HUES64 (cell line): ENCODE measurements at regions not wholly inside any gene's neighbourhood (a gene's known extent, or its start where the extent isn't known, plus 50 kb on each side); places are given as distances from the start of the nearest gene placed in this dataset.

ENCODE experiments used
- H3K27ac ChIP-seq: 2 replicates; pipeline ENCODE4 v1.7.0; 2013; ENCODE audit warnings: low read depth, low read length, inconsistent platforms
- H3K27me3 ChIP-seq: 2 replicates; pipeline ENCODE4 v1.6.1; 2013; ENCODE audit warnings: mild to moderate bottlenecking, low read length; ENCODE audit not compliant: insufficient read depth
- H3K36me3 ChIP-seq: 2 replicates; pipeline ENCODE4 v1.6.1; 2013; ENCODE audit warnings: mild to moderate bottlenecking, low read length; ENCODE audit not compliant: insufficient read depth
- H3K4me1 ChIP-seq: 2 replicates; pipeline ENCODE4 v1.6.1; 2013; ENCODE audit warnings: mild to moderate bottlenecking, low read length, moderate library complexity; ENCODE audit not compliant: insufficient read depth
- H3K4me3 ChIP-seq: 2 replicates; pipeline ENCODE4 v1.5.1; 2013; ENCODE audit warnings: mild to moderate bottlenecking, low read length, moderate library complexity
- H3K9ac ChIP-seq: 2 replicates; pipeline ENCODE4 v1.6.1; 2013; ENCODE audit warnings: mild to moderate bottlenecking, low read depth, low read length
- H3K9me3 ChIP-seq: 2 replicates; pipeline ENCODE4 v1.6.1; 2013; ENCODE audit warnings: low read depth, low read length; ENCODE audit not compliant: insufficient read depth
- WGBS: fragments of 150-250, 120-280 bp; methylation state at CpG from one replicate; pipeline ENCODE4 v1.1.7; 2013; ENCODE audit warnings: missing lambda C conversion rate; 5-methylcytosine and 5-hydroxymethylcytosine counted together

DNA sequence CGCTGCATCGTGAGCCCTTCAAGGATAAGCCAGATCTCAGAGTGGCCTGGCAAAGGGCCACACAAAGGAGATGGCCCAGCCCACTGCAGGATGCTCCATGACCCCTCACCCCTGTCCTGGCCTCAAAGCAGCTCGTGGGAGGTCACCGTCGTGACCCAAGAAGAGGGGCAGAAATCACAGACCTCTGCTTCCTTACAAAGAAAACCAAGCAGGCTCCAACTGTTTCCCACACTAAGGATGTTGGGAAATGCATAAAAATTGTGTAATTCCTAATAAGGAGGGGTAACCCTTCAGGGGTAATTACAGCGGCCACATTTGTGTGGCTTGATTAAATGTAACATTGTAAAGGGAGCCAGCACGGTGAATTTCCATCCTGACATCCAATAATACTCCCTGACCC, 102.3 kb downstream of the BOD1L2 start:
- Histone ChIP-seq H3K4me1 (no peaks in the 10 kb centered on the region), H3K9ac (no peak overlapping the region), H3K27me3 (no peaks in the 10 kb centered on the region), H3K27ac (no peak overlapping the region), H3K4me3 (no peak overlapping the region), H3K9me3 (no peaks in the 10 kb centered on the region), H3K36me3 (no peaks in the 10 kb centered on the region)
- 73% methylated on average over 6 of the region's 7 CpGs for WGBS

GRCh38 chr18:57249883-57250282, 102.5 kb upstream of the ST8SIA3 start:
- Histone ChIP-seq H3K4me1 (no peaks in the 10 kb centered on the region), H3K4me3 (no peak overlapping the region), H3K27ac (no peak overlapping the region), H3K9ac (no peak overlapping the region), H3K27me3 (no peaks in the 10 kb centered on the region), H3K9me3 (no peaks in the 10 kb centered on the region), H3K36me3 (no peaks in the 10 kb centered on the region)
- 96% methylated on average over 3 of the region's 3 CpGs for WGBS

GRCh38 chr18:57251747-57252146, 100.6 kb upstream of the ST8SIA3 start:
- Histone ChIP-seq H3K27me3 (no peaks in the 10 kb centered on the region), H3K9ac (no peak overlapping the region)
- WGBS, result 96% methylated on average over 3 of the region's 3 CpGs

DNA sequence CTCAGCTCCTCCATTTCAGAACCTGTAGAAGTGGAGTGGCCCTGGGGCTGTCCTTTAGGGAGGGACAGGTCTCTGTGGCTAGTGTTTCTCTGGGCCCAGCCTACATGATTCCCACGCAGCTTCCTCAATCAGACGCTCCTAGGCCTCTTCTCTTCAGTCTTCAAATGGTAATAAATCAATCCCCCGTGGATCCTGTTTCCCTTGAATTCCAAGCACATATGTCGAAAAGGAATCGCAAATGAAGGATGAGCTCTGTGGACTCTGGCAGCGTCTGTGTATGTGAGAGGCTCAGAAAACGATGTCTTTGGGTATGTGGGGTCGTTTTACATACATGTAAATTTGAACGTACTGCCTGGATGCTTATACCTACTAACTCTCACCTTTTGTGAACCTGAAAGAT, 98.5 kb upstream of the ST8SIA3 start:
- Histone ChIP-seq H3K4me3 (no peak overlapping the region), H3K27ac (no peak overlapping the region), H3K27me3 (no peaks in the 10 kb centered on the region), H3K9ac (no peak overlapping the region), H3K4me1 (no peaks in the 10 kb centered on the region), H3K9me3 (no peaks in the 10 kb centered on the region), H3K36me3 (no peaks in the 10 kb centered on the region)
- 91% methylated on average over 7 of the region's 9 CpGs for WGBS

More at GRCh38 chr18:57251747-57252146, 100.6 kb upstream of the ST8SIA3 start:
- no peaks in the 10 kb centered on the region for H3K36me3 ChIP-seq
- no peak overlapping the region for H3K4me3 ChIP-seq
- H3K9me3 ChIP-seq, result no peaks in the 10 kb centered on the region
- H3K27ac ChIP-seq, result no peak overlapping the region
- no peaks in the 10 kb centered on the region for H3K4me1 ChIP-seq

GRCh38 chr18:57258131-57258777, 94.1 kb upstream of the ST8SIA3 start:
- no peak overlapping the region for H3K27ac ChIP-seq
- WGBS, result 76% methylated on average over 6 of the region's 6 CpGs
- H3K9ac ChIP-seq, result no peak overlapping the region
- H3K4me1 ChIP-seq, result no peaks in the 10 kb centered on the region
- no peaks in the 10 kb centered on the region for H3K9me3 ChIP-seq
- H3K36me3 ChIP-seq, result no peaks in the 10 kb centered on the region
- H3K27me3 ChIP-seq, result no peaks in the 10 kb centered on the region
- H3K4me3 ChIP-seq, result no peak overlapping the region

GRCh38 chr18:57267368-57267925, 84.9 kb upstream of the ST8SIA3 start:
- H3K9ac ChIP-seq, result no peak overlapping the region
- no peaks in the 10 kb centered on the region for H3K36me3 ChIP-seq
- no peaks in the 10 kb centered on the region for H3K9me3 ChIP-seq
- no peak overlapping the region for H3K4me3 ChIP-seq
- no peak overlapping the region for H3K27ac ChIP-seq
- WGBS, result 66% methylated on average over 4 of the region's 4 CpGs
- no peaks in the 10 kb centered on the region for H3K4me1 ChIP-seq
- no peaks in the 10 kb centered on the region for H3K27me3 ChIP-seq

DNA sequence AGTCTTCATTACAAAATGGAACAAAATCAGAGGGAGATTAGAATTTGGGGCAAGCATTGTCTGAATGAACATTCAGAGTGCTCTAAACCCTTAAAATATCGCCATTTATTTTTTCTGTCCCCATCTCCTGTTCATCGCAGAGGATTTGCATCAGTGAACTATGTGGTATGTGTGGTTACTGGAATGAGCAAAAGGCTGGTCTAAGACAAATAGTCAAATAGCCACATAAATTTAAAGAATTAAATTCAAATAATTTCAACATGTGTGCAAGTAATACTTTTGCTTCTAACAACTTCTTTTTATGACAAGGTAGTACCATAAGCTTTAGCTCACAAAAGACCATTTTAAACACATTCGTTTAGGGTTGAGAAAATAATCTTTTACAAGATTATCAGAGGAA, 82.6 kb upstream of the ST8SIA3 start:
- H3K9me3 ChIP-seq, result no peaks in the 10 kb centered on the region
- H3K4me1 ChIP-seq, result no peaks in the 10 kb centered on the region
- no peak overlapping the region for H3K27ac ChIP-seq
- H3K27me3 ChIP-seq, result no peaks in the 10 kb centered on the region
- no peak overlapping the region for H3K4me3 ChIP-seq
- no peaks in the 10 kb centered on the region for H3K36me3 ChIP-seq
- WGBS, result no CpG with 5 or more reads among the region's 3 CpGs
- H3K9ac ChIP-seq, result no peak overlapping the region

DNA sequence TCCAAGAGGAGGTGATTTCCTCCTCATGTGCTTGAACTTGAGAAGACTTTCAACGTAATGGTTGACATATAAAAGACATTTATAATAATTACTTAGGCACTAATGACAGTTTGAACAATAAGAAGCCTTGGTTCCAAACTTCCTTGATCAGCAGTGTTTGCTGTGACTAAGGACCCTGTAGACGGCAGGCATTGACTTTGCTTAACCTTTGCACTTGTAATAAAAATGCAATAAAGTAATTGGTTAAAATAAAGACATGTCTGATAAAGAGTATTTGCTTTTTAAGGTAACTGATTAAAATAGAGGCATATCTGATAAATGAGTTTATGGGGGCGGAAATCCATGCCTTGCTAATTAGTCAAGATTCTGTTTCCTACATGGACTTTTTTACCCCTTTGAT, 82.2 kb upstream of the ST8SIA3 start:
- no peaks in the 10 kb centered on the region for H3K36me3 ChIP-seq
- no peaks in the 10 kb centered on the region for H3K27me3 ChIP-seq
- no peaks in the 10 kb centered on the region for H3K9me3 ChIP-seq
- no peaks in the 10 kb centered on the region for H3K4me1 ChIP-seq
- no peak overlapping the region for H3K27ac ChIP-seq
- H3K9ac ChIP-seq, result no peak overlapping the region
- H3K4me3 ChIP-seq, result no peak overlapping the region
- 98% methylated on average over 2 of the region's 3 CpGs for WGBS

- no peak overlapping the region for H3K4me3 ChIP-seq
- H3K36me3 ChIP-seq, result no peaks in the 10 kb centered on the region
- no peak overlapping the region for H3K27ac ChIP-seq
- peaks cover 12% of the 10 kb centered on the region for H3K4me1 ChIP-seq
- 94% methylated on average over 3 of the region's 3 CpGs for WGBS
- no peak overlapping the region for H3K9ac ChIP-seq
- no peaks in the 10 kb centered on the region for H3K9me3 ChIP-seq
- H3K27me3 ChIP-seq, result no peaks in the 10 kb centered on the region
Measured at GRCh38 chr18:57273194-57273593, 79.2 kb upstream of the ST8SIA3 start.

GRCh38 chr18:57275111-57275510, 77.2 kb upstream of the ST8SIA3 start:
- H3K4me3 ChIP-seq, result no peak overlapping the region
- peaks cover 12% of the 10 kb centered on the region for H3K4me1 ChIP-seq
- no peak overlapping the region for H3K9ac ChIP-seq
- H3K27me3 ChIP-seq, result no peaks in the 10 kb centered on the region
- 88% methylated on average over 3 of the region's 3 CpGs for WGBS
- H3K36me3 ChIP-seq, result no peaks in the 10 kb centered on the region
- H3K9me3 ChIP-seq, result no peaks in the 10 kb centered on the region
- H3K27ac ChIP-seq, result no peak overlapping the region

DNA sequence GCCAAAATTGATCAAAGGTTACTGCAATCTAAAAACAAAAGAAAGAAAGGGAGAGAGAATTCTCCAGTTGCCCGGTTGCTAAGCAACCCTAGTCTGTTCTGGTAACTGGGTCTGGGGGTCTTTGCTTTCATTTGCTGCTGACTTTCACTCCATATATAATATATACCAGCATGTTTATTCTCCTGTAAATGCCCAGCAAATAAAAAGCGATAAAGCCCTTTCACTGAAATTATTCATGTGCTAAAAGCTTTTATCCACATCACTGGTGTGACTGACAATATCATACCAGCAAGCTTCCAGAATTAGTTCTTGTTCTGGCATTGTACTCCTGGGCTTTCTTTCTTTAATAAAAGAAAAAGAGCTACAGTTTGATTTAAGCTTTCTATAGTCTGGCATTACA, 75.5 kb upstream of the ST8SIA3 start:
- H3K27ac ChIP-seq, result no peak overlapping the region
- no peaks in the 10 kb centered on the region for H3K9me3 ChIP-seq
- no peak overlapping the region for H3K4me3 ChIP-seq
- no peak overlapping the region for H3K9ac ChIP-seq
- 78% methylated on average over 2 of the region's 2 CpGs for whole genome bisulfite sequencing
- no peaks in the 10 kb centered on the region for H3K27me3 ChIP-seq
- H3K4me1 ChIP-seq, result peaks cover 12% of the 10 kb centered on the region
- no peaks in the 10 kb centered on the region for H3K36me3 ChIP-seq

GRCh38 chr18:57278933-57279332, 73.4 kb upstream of the ST8SIA3 start:
- Histone ChIP-seq H3K4me1 (peaks cover 12% of the 10 kb centered on the region), H3K27ac (no peak overlapping the region)

More at GRCh38 chr18:57278933-57279332, 73.4 kb upstream of the ST8SIA3 start:
- no peak overlapping the region for H3K9ac ChIP-seq
- H3K9me3 ChIP-seq, result no peaks in the 10 kb centered on the region
- H3K36me3 ChIP-seq, result no peaks in the 10 kb centered on the region
- no peaks in the 10 kb centered on the region for H3K27me3 ChIP-seq
- no peak overlapping the region for H3K4me3 ChIP-seq
